HEK293 (cell line): ENCODE measurements at regions not wholly inside any gene's neighbourhood (a gene's known extent, or its start where the extent isn't known, plus 50 kb on each side); places are given as distances from the start of the nearest gene placed in this dataset.

Source experiments
- CTCF ChIA-PET: fragments of 350-600 bp; formaldehyde crosslinking; extraction: SDS; loops from one replicate; lab custom pipeline; 2021; ENCODE audit warnings: antibody characterized with exemption; lab: Yijun Ruan, JAX
- POLR2A ChIA-PET: fragments of 300-600 bp; formaldehyde crosslinking; extraction: SDS; loops from one replicate; lab custom pipeline; 2020; ENCODE audit warnings: antibody characterized with exemption, inconsistent platforms; lab: Yijun Ruan, JAX
- H3K27ac ChIP-seq: fragments of 200-500 bp; sonication (Bioruptor generic); 2 replicates; pipeline ENCODE4 v1.5.1; 2014; ENCODE audit warnings: low read depth, low read length, control low read depth, inconsistent platforms; ENCODE audit errors: extremely low read depth
- H3K36me3 ChIP-seq, 2 experiments: fragments of 200-500 bp in 1 of 2; sonication (Bioruptor generic) in 1 of 2; 1 replicate in 1 of 2; 2 replicates in 1 of 2; pipeline ENCODE4 v1.5.1; 2014 to 2017; ENCODE audit warnings: inconsistent platforms in 2 of 2, low read length in 2 of 2; ENCODE audit not compliant: control insufficient read depth in 2 of 2, insufficient read depth in 1 of 2
- H3K4me1 ChIP-seq: fragments of 200-500 bp; sonication (Bioruptor generic); 2 replicates; pipeline ENCODE4 v1.5.1; 2014; ENCODE audit warnings: mild to moderate bottlenecking, low read length, inconsistent platforms; ENCODE audit not compliant: control insufficient read depth, insufficient read depth
- H3K4me3 ChIP-seq: 2 replicates; pipeline ENCODE4 v1.5.1; 2011; ENCODE audit warnings: low read depth, mild to moderate bottlenecking, control low read depth, low read length, moderate library complexity
- H3K9me3 ChIP-seq: fragments of 200-500 bp; sonication (Bioruptor generic); 2 replicates; pipeline ENCODE4 v1.5.1; 2014; ENCODE audit warnings: low read depth, low read length, inconsistent platforms; ENCODE audit not compliant: control insufficient read depth, insufficient read depth
- EGR2 ChIP-seq: fragments of 450-650 bp; formaldehyde crosslinking; IDR thresholded peaks from 2 replicates; pipeline ENCODE4 v1.5.1; 2016; ENCODE audit warnings: low read depth, missing biosample characterization, missing genetic modification characterization
- KLF10 ChIP-seq: fragments of 450-650 bp; IDR thresholded peaks from 2 replicates; pipeline ENCODE4 v1.5.1; 2018; ENCODE audit warnings: missing biosample characterization, mild to moderate bottlenecking, missing genetic modification characterization
- MEIS1 ChIP-seq: sonication (generic); formaldehyde crosslinking; IDR thresholded peaks from 2 replicates; pipeline ENCODE4 v1.8.1; 2022; ENCODE audit warnings: missing genetic modification reagents, mild to moderate bottlenecking, borderline replicate concordance
- YY1 ChIP-seq: fragments of 450-650 bp; formaldehyde crosslinking; IDR thresholded peaks from 2 replicates; pipeline ENCODE4 v1.5.1; 2018; ENCODE audit warnings: missing biosample characterization, missing genetic modification characterization
- ZBTB8A ChIP-seq: fragments of 450-650 bp; formaldehyde crosslinking; IDR thresholded peaks from 2 replicates; pipeline ENCODE4 v1.5.1; 2016; ENCODE audit warnings: missing biosample characterization, missing genetic modification characterization
- ZFHX2 ChIP-seq: fragments of 450-650 bp; formaldehyde crosslinking; conservative IDR thresholded peaks from 2 replicates; pipeline ENCODE4 v1.5.1; 2016; ENCODE audit warnings: missing biosample characterization, missing genetic modification characterization
- ZFP41 ChIP-seq: fragments of 450-650 bp; formaldehyde crosslinking; IDR thresholded peaks from 2 replicates; pipeline ENCODE4 v1.5.1; 2016; ENCODE audit warnings: missing biosample characterization, missing genetic modification characterization, borderline replicate concordance
- ZFP69B ChIP-seq: fragments of 450-650 bp; formaldehyde crosslinking; IDR thresholded peaks from 2 replicates; pipeline ENCODE4 v1.5.1; 2016; ENCODE audit warnings: missing biosample characterization, missing genetic modification characterization
- ZNF10 ChIP-seq: fragments of 450-650 bp; formaldehyde crosslinking; IDR thresholded peaks from 2 replicates; pipeline ENCODE4 v1.5.1; 2017; ENCODE audit warnings: missing biosample characterization, missing genetic modification characterization
- ZNF211 ChIP-seq: fragments of 450-650 bp; formaldehyde crosslinking; IDR thresholded peaks from 2 replicates; pipeline ENCODE4 v1.5.1; 2016; ENCODE audit warnings: low read depth, missing biosample characterization, missing genetic modification characterization
- ZNF221 ChIP-seq: fragments of 450-650 bp; formaldehyde crosslinking; IDR thresholded peaks from 2 replicates; pipeline ENCODE4 v1.5.1; 2017; ENCODE audit warnings: missing biosample characterization, missing genetic modification characterization, borderline replicate concordance
- ZNF274 ChIP-seq, 2 experiments: fragments of 200-500 bp in 1 of 2; fragments of 450-650 bp in 1 of 2; sonication (Bioruptor generic) in 1 of 2; formaldehyde crosslinking in 1 of 2; IDR thresholded peaks; 2 replicates each; pipeline versions ENCODE4 v1.5.1 to v1.6.1; 2014 to 2016; ENCODE audit warnings: borderline replicate concordance in 1 of 2, inconsistent platforms in 1 of 2, low read length in 1 of 2, missing biosample characterization in 1 of 2, missing genetic modification characterization in 1 of 2
- ZNF394 ChIP-seq: fragments of 450-650 bp; formaldehyde crosslinking; IDR thresholded peaks from 2 replicates; pipeline ENCODE4 v1.5.1; 2016; ENCODE audit warnings: missing biosample characterization, missing genetic modification characterization, mild to moderate bottlenecking, moderate library complexity, borderline replicate concordance
- ZNF48 ChIP-seq: fragments of 450-650 bp; formaldehyde crosslinking; IDR thresholded peaks from 2 replicates; pipeline ENCODE4 v1.5.1; 2016; ENCODE audit warnings: missing biosample characterization, missing genetic modification characterization
- ZNF549 ChIP-seq: fragments of 450-650 bp; IDR thresholded peaks from 2 replicates; pipeline ENCODE4 v1.5.1; 2018; ENCODE audit warnings: missing biosample characterization, missing genetic modification characterization, mild to moderate bottlenecking, inconsistent platforms, moderate library complexity
- ZNF558 ChIP-seq: fragments of 450-650 bp; formaldehyde crosslinking; IDR thresholded peaks from 2 replicates; pipeline ENCODE4 v1.5.1; 2016; ENCODE audit warnings: missing biosample characterization, missing genetic modification characterization
- ZNF560 ChIP-seq: fragments of 450-650 bp; formaldehyde crosslinking; IDR thresholded peaks from 2 replicates; pipeline ENCODE4 v1.5.1; 2017; ENCODE audit warnings: missing biosample characterization, missing genetic modification characterization, borderline replicate concordance
- ZNF701 ChIP-seq: fragments of 450-650 bp; formaldehyde crosslinking; IDR thresholded peaks from 2 replicates; pipeline ENCODE4 v1.5.1; 2016; ENCODE audit warnings: missing biosample characterization, missing genetic modification characterization
- ZNF707 ChIP-seq: fragments of 450-650 bp; formaldehyde crosslinking; IDR thresholded peaks from 2 replicates; pipeline ENCODE4 v1.5.1; 2016; ENCODE audit warnings: missing biosample characterization, missing genetic modification characterization
- ZNF830 ChIP-seq: fragments of 450-650 bp; IDR thresholded peaks from 2 replicates; pipeline ENCODE4 v1.5.0; 2018; ENCODE audit warnings: missing biosample characterization, missing genetic modification characterization, low read depth, mild to moderate bottlenecking, moderate library complexity
- TF ChIP-seq, protein P1 (sequence below): fragments of 450-650 bp; formaldehyde crosslinking; IDR thresholded peaks from 2 replicates; pipeline ENCODE4 v1.5.1; 2016; ENCODE audit warnings: missing biosample characterization, missing genetic modification characterization
- TF ChIP-seq, protein P2 (sequence below): fragments of 450-650 bp; formaldehyde crosslinking; IDR thresholded peaks from 2 replicates; pipeline ENCODE4 v1.5.1; 2016; ENCODE audit warnings: missing biosample characterization, missing genetic modification characterization
- TF ChIP-seq, protein P3 (sequence below): fragments of 450-650 bp; formaldehyde crosslinking; IDR thresholded peaks from 2 replicates; pipeline ENCODE4 v1.5.1; 2016; ENCODE audit warnings: missing biosample characterization, missing genetic modification characterization
- TF ChIP-seq, protein P4 (sequence below): fragments of 450-650 bp; formaldehyde crosslinking; IDR thresholded peaks from 2 replicates; pipeline ENCODE4 v1.5.1; 2016; ENCODE audit warnings: missing biosample characterization, missing genetic modification characterization
- TF ChIP-seq, protein P5 (sequence below): fragments of 450-650 bp; formaldehyde crosslinking; optimal IDR thresholded peaks from 2 replicates; pipeline ENCODE3; 2016; ENCODE audit warnings: missing biosample characterization, mild to moderate bottlenecking, missing genetic modification characterization

DNA sequence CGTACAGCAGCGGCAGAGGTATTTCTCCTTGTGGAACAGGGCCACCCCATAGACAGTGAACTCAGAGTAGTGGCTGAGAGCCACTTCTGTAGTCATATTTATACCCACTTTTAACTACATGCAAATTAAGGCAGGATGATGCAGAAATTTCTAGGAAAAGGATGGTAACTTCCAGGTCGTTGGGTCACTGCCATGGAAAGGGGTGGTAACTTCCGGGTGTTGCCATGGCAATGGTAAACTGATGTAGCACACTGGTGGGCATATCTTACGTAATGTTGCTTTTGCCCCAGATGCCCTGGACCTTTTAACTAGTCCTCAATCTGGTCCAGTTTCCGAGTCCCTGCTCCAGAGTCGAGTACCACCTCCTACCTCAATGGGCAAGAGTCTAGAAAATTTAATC is 154.8 kb upstream of the AGA start:
- H3K4me3 ChIP-seq: no peak overlapping the region
- no peak overlapping the region for H3K27ac ChIP-seq
- H3K9me3 ChIP-seq: no peaks in the 10 kb centered on the region
- POLR2A ChIA-PET: no interaction called here
- CTCF ChIA-PET: no interaction called here
- H3K4me1 ChIP-seq: no peaks in the 10 kb centered on the region
- no peaks in the 10 kb centered on the region for H3K36me3 ChIP-seq
- TF ChIP-seq ZNF221 (tag by site-specific recombination) (no peak), ZNF558 (tag by site-specific recombination) (no peak), EGR2 (no peak), YY1 (no peak), ZNF48 (tag by site-specific recombination) (no peak), ZNF830 (tag by site-specific recombination) (no peak), ZFP69B (tag by site-specific recombination) (no peak), ZFP41 (tag by site-specific recombination) (no peak)
- TF ChIP-seq, protein P1, sequence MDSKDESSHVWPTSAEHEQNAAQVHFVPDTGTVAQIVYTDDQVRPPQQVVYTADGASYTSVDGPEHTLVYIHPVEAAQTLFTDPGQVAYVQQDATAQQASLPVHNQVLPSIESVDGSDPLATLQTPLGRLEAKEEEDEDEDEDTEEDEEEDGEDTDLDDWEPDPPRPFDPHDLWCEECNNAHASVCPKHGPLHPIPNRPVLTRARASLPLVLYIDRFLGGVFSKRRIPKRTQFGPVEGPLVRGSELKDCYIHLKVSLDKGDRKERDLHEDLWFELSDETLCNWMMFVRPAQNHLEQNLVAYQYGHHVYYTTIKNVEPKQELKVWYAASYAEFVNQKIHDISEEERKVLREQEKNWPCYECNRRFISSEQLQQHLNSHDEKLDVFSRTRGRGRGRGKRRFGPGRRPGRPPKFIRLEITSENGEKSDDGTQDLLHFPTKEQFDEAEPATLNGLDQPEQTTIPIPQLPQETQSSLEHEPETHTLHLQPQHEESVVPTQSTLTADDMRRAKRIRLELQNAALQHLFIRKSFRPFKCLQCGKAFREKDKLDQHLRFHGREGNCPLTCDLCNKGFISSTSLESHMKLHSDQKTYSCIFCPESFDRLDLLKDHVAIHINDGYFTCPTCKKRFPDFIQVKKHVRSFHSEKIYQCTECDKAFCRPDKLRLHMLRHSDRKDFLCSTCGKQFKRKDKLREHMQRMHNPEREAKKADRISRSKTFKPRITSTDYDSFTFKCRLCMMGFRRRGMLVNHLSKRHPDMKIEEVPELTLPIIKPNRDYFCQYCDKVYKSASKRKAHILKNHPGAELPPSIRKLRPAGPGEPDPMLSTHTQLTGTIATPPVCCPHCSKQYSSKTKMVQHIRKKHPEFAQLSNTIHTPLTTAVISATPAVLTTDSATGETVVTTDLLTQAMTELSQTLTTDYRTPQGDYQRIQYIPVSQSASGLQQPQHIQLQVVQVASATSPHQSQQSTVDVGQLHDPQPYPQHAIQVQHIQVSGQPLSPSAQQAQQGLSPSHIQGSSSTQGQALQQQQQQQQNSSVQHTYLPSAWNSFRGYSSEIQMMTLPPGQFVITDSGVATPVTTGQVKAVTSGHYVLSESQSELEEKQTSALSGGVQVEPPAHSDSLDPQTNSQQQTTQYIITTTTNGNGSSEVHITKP (tag by site-specific recombination): no peak
- TF ChIP-seq, protein P2, sequence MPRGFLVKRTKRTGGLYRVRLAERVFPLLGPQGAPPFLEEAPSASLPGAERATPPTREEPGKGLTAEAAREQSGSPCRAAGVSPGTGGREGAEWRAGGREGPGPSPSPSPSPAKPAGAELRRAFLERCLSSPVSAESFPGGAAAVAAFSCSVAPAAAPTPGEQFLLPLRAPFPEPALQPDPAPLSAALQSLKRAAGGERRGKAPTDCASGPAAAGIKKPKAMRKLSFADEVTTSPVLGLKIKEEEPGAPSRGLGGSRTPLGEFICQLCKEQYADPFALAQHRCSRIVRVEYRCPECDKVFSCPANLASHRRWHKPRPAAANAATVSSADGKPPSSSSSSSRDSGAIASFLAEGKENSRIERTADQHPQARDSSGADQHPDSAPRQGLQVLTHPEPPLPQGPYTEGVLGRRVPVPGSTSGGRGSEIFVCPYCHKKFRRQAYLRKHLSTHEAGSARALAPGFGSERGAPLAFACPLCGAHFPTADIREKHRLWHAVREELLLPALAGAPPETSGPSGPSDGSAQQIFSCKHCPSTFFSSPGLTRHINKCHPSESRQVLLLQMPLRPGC: no peak
- TF ChIP-seq, protein P3, sequence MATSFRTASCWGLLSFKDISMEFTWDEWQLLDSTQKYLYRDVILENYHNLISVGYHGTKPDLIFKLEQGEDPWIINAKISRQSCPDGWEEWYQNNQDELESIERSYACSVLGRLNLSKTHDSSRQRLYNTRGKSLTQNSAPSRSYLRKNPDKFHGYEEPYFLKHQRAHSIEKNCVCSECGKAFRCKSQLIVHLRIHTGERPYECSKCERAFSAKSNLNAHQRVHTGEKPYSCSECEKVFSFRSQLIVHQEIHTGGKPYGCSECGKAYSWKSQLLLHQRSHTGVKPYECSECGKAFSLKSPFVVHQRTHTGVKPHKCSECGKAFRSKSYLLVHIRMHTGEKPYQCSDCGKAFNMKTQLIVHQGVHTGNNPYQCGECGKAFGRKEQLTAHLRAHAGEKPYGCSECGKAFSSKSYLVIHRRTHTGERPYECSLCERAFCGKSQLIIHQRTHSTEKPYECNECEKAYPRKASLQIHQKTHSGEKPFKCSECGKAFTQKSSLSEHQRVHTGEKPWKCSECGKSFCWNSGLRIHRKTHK: no peak
- TF ChIP-seq, protein P4, sequence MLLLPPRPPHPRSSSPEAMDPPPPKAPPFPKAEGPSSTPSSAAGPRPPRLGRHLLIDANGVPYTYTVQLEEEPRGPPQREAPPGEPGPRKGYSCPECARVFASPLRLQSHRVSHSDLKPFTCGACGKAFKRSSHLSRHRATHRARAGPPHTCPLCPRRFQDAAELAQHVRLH (tag by site-specific recombination): no peak
- TF ChIP-seq, all 188 proteins: peak for 0

DNA sequence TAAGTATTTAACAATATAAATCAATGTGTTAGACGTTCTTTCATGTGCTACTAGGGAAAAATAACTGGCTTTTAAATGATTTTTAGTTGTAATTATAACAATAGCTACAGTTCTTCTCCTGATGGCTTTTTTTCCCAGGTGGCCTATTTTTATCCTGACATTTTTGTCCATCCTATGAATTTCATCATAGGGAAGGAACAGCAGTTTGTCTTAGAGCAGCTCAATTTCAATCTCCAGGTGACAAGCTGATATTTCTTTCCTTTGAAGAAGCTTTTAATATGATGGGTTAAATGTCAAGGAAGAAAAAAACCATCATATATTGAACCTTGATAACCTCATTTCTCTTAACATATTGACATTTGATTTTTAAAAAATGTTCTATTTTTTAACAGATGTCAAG is 163.0 kb upstream of the AGA start:
- ChIA-PET CTCF (no interaction called here), POLR2A (no interaction called here)
- Histone ChIP-seq H3K4me3 (no peak overlapping the region), H3K27ac (no peak overlapping the region), H3K4me1 (no peaks in the 10 kb centered on the region), H3K9me3 (no peaks in the 10 kb centered on the region), H3K36me3 (no peaks in the 10 kb centered on the region)
- TF ChIP-seq ZNF274 (IDR thresholded peaks at IDR 0.05; ENCODE audit: low read length) (no peak), ZNF274 (tag by site-specific recombination; IDR thresholded peaks at IDR 0.05; ENCODE audit: borderline replicate concordance) (no peak), MEIS1 (CRISPR knock-in tag) (no peak), KLF10 (tag by site-specific recombination) (no peak), ZNF10 (tag by site-specific recombination) (no peak), ZFP41 (tag by site-specific recombination) (no peak), ZFHX2 (no peak), ZNF707 (tag by site-specific recombination) (no peak), ZNF560 (tag by site-specific recombination) (no peak), ZNF549 (no peak), ZNF211 (tag by site-specific recombination) (no peak), ZBTB8A (tag by site-specific recombination) (no peak), ZNF701 (no peak), ZNF394 (tag by site-specific recombination) (no peak)
- TF ChIP-seq, protein P5, sequence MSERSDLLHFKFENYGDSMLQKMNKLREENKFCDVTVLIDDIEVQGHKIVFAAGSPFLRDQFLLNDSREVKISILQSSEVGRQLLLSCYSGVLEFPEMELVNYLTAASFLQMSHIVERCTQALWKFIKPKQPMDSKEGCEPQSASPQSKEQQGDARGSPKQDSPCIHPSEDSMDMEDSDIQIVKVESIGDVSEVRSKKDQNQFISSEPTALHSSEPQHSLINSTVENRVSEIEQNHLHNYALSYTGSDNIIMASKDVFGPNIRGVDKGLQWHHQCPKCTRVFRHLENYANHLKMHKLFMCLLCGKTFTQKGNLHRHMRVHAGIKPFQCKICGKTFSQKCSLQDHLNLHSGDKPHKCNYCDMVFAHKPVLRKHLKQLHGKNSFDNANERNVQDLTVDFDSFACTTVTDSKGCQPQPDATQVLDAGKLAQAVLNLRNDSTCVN (tag by site-specific recombination): no peak
